ENCODE measurements at regions not wholly inside any gene's neighbourhood (a gene's known extent, or its start where the extent isn't known, plus 50 kb on each side); places are given as distances from the start of the nearest gene placed in this dataset.

DNA sequence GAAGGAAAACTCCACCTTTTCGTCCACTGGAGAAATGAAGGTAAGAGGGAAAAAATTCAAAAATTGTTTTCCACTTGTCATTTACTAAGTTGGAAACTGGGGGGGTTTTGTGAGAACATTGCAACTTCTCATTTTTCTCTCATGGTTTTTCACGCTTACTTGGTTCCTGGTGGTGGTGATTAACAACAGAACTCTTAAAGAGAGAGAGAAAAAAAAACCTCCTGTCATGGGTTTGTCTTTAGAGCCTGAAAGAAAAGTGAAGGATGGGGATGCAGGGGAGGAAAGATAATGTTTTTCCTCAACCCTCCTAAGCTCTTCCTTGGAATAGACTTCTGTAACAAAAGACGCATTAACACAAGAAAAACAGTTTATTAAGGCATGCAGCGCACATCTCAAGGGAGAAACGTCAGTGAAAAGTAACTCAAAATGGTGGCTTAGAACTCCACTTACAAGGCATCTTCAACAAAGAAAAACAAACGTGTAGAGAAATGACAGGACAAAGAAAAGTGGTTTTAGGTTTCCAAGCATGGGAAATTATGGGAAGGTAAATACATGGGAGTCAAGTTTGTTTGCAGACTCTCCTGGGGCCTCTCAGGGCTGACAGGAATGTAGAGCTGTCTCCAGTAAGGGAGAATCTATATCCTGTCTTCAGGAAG, 81.9 kb upstream of the ATF7IP start:
- no peak for DNase-seq

DNA sequence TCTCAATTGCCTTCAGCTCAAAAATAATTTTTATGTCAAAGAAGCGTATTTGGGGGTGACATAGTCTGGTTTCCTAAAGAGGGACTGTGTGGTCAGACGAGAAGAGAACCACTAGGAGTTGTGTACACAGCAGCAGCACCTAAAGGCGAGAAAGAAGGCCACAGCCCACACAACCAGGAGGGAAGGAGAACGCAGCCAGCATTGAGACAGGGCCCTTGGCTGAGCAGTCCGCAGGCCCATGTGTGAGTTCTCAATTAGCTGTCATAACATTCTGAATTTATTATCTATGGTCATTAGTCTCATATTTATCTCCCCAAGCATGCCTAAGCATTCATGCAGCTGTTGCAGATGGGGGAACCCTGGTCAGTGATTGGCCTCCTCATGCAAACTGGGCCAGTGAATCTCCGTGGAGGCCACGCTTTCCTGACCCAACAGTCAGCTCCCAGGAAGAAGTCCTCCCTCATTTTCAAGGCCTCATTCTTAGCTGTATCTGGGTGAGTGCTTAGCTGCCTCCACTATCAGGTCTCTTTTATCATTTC, 81.2 kb upstream of the ATF7IP start:
- DNase-seq = no peak

DNA sequence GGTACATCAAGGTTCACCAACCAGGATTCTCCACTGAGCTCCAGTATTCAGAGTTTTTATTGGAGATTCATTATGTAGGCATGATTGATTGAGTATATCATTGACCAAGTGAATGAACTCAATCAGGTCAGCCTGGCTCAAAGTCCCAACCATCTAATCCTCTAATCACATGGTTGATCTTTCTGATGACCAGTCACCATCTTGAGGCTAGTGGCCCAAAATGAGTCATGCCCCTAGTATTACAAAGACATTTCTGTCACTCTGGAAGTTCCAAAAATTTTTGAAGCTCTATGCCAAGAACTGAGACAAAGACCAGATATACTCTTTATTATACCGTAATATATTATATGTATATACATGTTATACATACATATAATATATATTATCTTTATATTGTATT, 75.9 kb upstream of the ATF7IP start:
- DNase-seq = no peak

DNA sequence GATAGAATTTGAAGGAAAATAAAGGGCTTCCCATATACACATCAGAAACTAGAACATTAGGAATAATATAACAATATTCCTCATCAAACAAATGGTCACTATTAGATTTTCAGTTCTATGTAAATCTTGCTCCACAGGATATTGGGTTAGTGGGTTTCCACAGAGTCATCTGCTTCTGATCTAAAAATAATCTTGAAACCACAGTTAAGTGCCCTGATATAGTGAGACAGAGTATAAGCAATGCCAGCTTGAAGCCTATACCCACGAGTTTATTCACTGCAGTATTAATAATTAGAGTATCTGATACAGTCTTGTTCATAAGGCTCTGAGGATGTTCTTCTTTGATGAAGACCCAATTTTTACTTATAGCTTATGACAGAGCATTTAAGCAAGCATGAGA, 74.5 kb upstream of the ATF7IP start:
- DNase-seq = no peak

DNA sequence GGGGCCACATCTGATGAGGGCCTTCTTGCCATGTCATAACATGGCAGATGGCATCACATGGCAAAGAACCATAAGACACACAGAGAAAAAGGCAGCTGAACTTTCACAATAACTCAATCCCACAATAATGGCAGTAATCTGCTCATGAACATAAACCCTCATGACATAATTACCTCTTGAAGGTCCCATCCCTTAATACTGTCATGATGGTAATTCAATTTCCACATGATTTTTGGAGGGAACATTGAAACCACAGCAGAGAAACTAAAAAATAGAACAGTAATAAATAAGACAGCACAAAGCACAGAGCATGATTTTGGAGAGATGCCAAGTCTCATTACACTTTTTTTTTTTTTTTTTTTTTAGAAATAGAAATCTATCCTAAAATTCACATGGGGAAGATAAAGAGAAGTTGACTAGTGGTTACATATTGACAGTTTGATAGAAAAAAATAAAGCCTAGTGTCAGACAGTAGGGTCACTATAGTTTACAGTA, 61.8 kb upstream of the ATF7IP start:
- DNase-seq = no peak

DNA sequence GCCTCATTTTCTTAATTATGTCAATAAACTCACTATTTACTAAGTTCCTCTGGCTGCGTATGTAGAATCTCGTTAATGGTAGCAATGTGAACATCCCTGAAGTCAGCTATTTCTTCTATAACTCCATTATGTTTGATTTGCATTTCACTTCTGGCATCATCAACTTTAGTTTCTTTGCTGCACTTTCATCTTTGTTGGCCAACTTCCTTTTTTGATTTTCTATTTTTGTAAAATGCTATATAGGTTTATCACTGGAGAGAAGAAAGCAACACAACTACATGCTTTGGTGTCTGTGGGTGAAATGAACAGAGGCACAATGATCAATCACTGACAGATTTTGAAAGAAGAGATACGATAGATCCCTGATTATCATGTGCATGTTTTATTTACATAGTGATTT, 58.5 kb upstream of the ATF7IP start:
- DNase-seq = no peak

DNA sequence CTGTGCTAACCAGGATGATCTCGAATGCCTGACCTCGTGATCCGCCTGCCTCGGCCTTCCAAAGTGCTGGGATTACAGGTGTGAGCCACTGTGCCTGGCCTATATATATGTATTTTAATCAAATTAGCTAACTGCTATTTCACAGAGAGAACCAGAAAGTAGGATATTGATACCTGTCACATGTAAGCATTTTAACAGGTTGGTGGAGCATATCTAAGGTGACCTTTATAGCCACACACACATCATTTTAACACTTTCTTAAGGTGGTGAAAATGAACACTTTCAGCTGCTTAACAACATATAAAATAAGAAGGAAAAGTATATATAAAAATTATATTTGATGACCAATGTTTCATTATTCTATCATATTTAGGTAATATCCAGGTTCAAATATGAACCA, 57.0 kb upstream of the ATF7IP start:
- DNase-seq = no peak

DNA sequence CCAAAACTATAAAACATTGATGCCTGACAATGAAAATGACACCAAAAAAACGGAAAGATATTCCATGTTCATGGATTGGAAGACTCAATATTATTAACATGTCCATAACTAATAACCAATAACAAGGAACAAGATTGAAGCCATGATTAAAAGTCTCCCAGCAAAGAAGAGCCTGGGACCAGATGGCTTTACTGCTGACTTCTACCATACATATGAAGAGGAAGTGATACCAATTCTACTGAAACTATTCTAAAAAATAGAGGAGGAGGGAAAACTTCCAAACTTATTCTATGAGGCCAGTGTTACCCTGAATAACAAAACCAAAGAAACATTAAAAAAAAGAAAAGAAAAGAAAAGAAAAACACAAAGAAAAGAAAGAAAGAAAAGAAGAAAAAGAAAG, 54.6 kb upstream of the ATF7IP start:
- no peak for DNase-seq

DNA sequence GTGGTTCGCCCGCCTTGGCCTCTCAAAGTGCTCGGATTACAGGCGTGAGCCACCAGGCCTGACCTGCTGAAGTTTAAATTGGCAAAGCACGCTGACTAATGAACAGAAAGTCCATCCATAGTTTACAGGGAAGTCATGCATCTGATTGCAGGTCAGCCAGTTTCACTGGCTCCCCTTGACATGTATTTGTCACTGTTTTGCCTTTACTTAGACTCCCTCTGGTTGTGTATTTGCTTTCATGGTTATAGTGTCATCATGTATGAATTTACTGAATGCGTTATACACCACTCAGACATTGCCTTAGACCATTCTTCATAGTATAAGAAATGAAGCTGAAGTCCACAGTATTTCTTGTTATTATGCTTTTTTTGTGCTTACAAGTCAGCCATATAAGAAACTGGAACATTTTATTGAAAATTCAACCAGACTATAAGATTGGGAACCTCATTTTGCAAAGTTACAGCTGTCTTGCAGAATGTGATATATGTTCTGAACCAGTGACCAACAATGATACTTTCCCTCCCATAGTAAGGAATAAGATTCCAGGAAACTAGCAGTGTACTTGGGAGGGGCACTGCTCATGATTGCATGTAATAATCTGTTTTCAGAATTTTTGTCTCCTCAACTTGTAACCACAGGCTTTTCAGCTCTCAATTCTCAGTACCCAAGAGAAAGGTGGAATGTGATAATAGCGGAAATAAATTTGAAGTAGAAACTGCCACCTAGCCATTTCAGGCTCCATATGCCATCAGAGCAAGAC, 51.9 kb upstream of the ATF7IP start:
- DNase-seq = no peak

DNA sequence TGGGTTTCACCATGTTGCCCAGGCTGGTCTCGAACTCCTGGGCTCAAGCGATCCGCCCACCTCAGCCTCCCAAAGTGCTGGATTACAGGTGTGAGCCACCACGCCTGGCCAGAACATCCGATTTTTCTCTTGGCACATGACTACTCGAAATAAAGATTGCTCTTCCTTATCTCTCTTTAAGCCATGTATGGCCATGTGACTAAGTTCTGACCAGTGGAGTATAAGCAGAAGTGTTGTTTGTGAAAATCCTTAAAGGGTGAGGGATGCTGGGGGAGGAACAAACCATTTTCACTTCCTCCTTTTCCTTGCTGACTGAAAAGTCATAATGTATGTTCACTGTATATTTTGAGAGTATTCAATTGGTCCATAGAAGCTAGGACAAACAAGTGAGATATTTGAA, 50.7 kb upstream of the ATF7IP start:
- no peak for DNase-seq

DNA sequence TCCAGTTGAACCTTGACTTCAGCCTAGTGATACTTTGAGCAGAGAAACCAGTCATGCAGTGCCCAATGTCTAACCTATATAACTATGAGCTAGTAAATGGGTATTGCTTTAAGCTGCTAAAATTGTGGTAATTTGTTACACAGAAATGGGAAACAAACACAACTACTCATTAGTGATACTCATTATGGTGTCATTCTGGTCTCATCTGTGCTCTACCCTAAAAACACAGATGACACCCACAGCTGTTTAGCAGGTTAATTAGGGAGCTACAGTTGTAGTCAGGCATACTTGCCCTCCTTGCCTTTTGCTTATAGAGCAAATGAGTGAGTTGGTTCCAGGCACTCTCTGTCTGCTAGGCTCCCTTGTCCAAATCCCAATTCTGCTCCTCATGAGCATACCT, 50.0 kb upstream of the ATF7IP start:
- DNase-seq = no peak

Data from activated CD4-positive, alpha-beta T cell treated with anti-CD3 and anti-CD28 coated beads, Interleukin-2, Interleukin-6, amounts not matched to agents 100 ng/mL and 50 ng/mL, durations not matched to agents 16 hours and 8 hours (primary cell).